K562 (cell line): ENCODE measurements at regions not wholly inside any gene's neighbourhood (a gene's known extent, or its start where the extent isn't known, plus 50 kb on each side); places are given as distances from the start of the nearest gene placed in this dataset.

ENCODE experiments used
- ATAC-seq: fragments of 200-7000 bp; cut with Tn5 transposase; 3 replicates; pipeline ENCODE4 v1.9.1; 2020; ENCODE audit warnings: moderate library complexity
- BruUV-seq: library from RNA; stranded (reverse); fragments of 400-500 nt; replicated peaks from 2 replicates; lab custom pipeline; 2021; lab: Mats Ljungman, UMichigan
- CTCF ChIA-PET: fragments of 300-600 bp; formaldehyde crosslinking; extraction: SDS; loops from one replicate; lab custom pipeline; 2021; ENCODE audit warnings: low intra/inter-chr PET ratio; lab: Yijun Ruan, JAX
- POLR2A ChIA-PET: fragments of 300-600, 350-650 bp; sonication (Branson Sonifier 250); formaldehyde crosslinking; extraction: SDS; loops from one replicate; lab custom pipeline; 2021; ENCODE audit warnings: antibody characterized with exemption, inconsistent platforms; lab: Yijun Ruan, JAX
- DNase-seq, 4 experiments: peaks; one replicate each; pipeline versions ENCODE4 v3.0.0 to v3.0.0-alpha.2; 2011 to 2018; ENCODE audit warnings: low spot score in 3 of 4, mixed read lengths in 3 of 4; ENCODE audit errors: extremely low read depth in 1 of 4
- FAIRE-seq: peaks from 2 replicates; lab custom pipeline; 2011; peaks lifted over from hg19 to GRCh38; lab: Jason Lieb, UNC
- H2AFZ ChIP-seq: 2 replicates; pipeline ENCODE4 v1.6.0; 2011; ENCODE audit warnings: low read depth, low read length, control low read depth, inconsistent platforms
- H3K27ac ChIP-seq: fragments of 200-600 bp; 3 replicates; pipeline ENCODE4 v1.8.0; 2011; ENCODE audit warnings: low read depth, mild to moderate bottlenecking, control low read depth, inconsistent platforms, low read length, moderate library complexity, mixed read lengths; ENCODE audit errors: extremely low read depth
- H3K27me3 ChIP-seq, 2 experiments: fragments of 300-600 bp in 1 of 2; 2 replicates in 1 of 2; 3 replicates in 1 of 2; pipeline versions ENCODE4 v1.6.0 to v1.8.0; 2011; ENCODE audit warnings: inconsistent platforms in 2 of 2, low read length in 2 of 2, mild to moderate bottlenecking in 1 of 2, mixed read lengths in 1 of 2, moderate library complexity in 1 of 2; ENCODE audit not compliant: control insufficient read depth in 2 of 2, insufficient read depth in 2 of 2
- H3K36me3 ChIP-seq: fragments of 300-600 bp; 3 replicates; pipeline ENCODE4 v1.8.0; 2011; ENCODE audit warnings: mild to moderate bottlenecking, low read length, inconsistent platforms; ENCODE audit not compliant: control insufficient read depth, insufficient read depth
- H3K4me1 ChIP-seq, 2 experiments: fragments of 200-600 bp in 1 of 2; replicated peaks in 1 of 2; 2 replicates in 1 of 2; 3 replicates in 1 of 2; pipeline versions ENCODE4 v1.5.1 to v1.8.0; 2011; ENCODE audit warnings: inconsistent platforms in 2 of 2, low read length in 2 of 2, mild to moderate bottlenecking in 1 of 2, mixed read lengths in 1 of 2, moderate library complexity in 1 of 2; ENCODE audit not compliant: control insufficient read depth in 2 of 2, insufficient read depth in 2 of 2
- H3K4me2 ChIP-seq: 2 replicates; pipeline ENCODE4 v1.6.1; 2011; ENCODE audit warnings: low read length, control low read depth, inconsistent platforms, mixed read lengths; ENCODE audit not compliant: insufficient read depth
- H3K4me3 ChIP-seq: fragments of 200-600 bp; sonication (generic), shearing (Covaris generic); 2 replicates; pipeline ENCODE4 v1.5.1; 2016; ENCODE audit warnings: control low read depth, inconsistent platforms
- H3K79me2 ChIP-seq: fragments of 200-600 bp; 3 replicates; pipeline ENCODE4 v1.8.0; 2011; ENCODE audit warnings: low read length, inconsistent platforms; ENCODE audit not compliant: control insufficient read depth, insufficient read depth
- H3K9ac ChIP-seq, 2 experiments: 2 replicates each; pipeline versions ENCODE4 v1.6.0 to v1.6.1; 2011; ENCODE audit warnings: low read depth in 2 of 2, low read length in 2 of 2, control low read depth in 1 of 2, inconsistent platforms in 1 of 2, mild to moderate bottlenecking in 1 of 2, mixed read lengths in 1 of 2; ENCODE audit not compliant: insufficient read depth in 1 of 2
- H3K9me1 ChIP-seq: one replicate; pipeline ENCODE4 v1.6.0; 2011; ENCODE audit warnings: inconsistent platforms, mild to moderate bottlenecking, low read length, moderate library complexity; ENCODE audit not compliant: control insufficient read depth, insufficient read depth
- H3K9me3 ChIP-seq: replicated peaks from 2 replicates; pipeline ENCODE4 v1.5.1; 2011; ENCODE audit warnings: low read depth, low read length, inconsistent platforms; ENCODE audit not compliant: control insufficient read depth, insufficient read depth
- H4K20me1 ChIP-seq: replicated peaks from 2 replicates; pipeline ENCODE4 v1.6.1; 2011; ENCODE audit warnings: low read length, inconsistent platforms, mixed read lengths; ENCODE audit not compliant: control insufficient read depth, insufficient read depth
- ATF6 ChIP-seq: sonication (generic); formaldehyde crosslinking; IDR thresholded peaks from 2 replicates; pipeline ENCODE4 v1.4.0; 2020; ENCODE audit warnings: mild to moderate bottlenecking, missing genetic modification reagents
- E2F1 ChIP-seq: sonication (generic); formaldehyde crosslinking; IDR thresholded peaks from 2 replicates; pipeline ENCODE4 v1.8.1; 2023; ENCODE audit warnings: mild to moderate bottlenecking, missing genetic modification reagents, moderate library complexity
- RBBP5 ChIP-seq: fragments of 200-600 bp; sonication (generic); IDR thresholded peaks from 2 replicates; pipeline ENCODE4 v1.6.1; 2012; ENCODE audit warnings: borderline replicate concordance, mild to moderate bottlenecking, low read length, control low read depth, inconsistent platforms; ENCODE audit not compliant: insufficient read depth, poor library complexity, severe bottlenecking
- ZBTB17 ChIP-seq: fragments of 450-650 bp; formaldehyde crosslinking; IDR thresholded peaks from 2 replicates; pipeline ENCODE4 v1.4.0; 2020; ENCODE audit warnings: mild to moderate bottlenecking
- ZNF134 ChIP-seq: fragments of 250-450 bp; sonication (Bioruptor Pico); conservative IDR thresholded peaks from 2 replicates; pipeline ENCODE4 v1.4.0; 2020
- ZNF316 ChIP-seq: fragments of 450-650 bp; IDR thresholded peaks from 2 replicates; pipeline ENCODE4 v1.6.1; 2016
- ZNF444 ChIP-seq: fragments of 250-450 bp; sonication (Bioruptor Pico); IDR thresholded peaks from 2 replicates; pipeline ENCODE4 v1.4.0; 2020; ENCODE audit warnings: mild to moderate bottlenecking, moderate library complexity
- WGBS: fragments of 100-300 bp; shearing (Covaris generic); methylation state at CpG from one replicate; pipeline ENCODE4 v1.1.6; 2016; ENCODE audit warnings: low coverage, mixed read lengths; ENCODE audit not compliant: insufficient coverage; ENCODE audit errors: missing lambda C conversion rate; 5-methylcytosine and 5-hydroxymethylcytosine counted together
- in situ Hi-C: fragments of 300-500 bp; cut with MboI; formaldehyde crosslinking; loops from 4 replicates; pipeline ENCODE4 v1.15.0; 2018; ENCODE audit warnings: inconsistent platforms, mixed read lengths
- intact Hi-C: fragments of 100-400 bp; cut with micrococcal nuclease; formaldehyde crosslinking; loops from 2 replicates; pipeline ENCODE4 v1.14.2; 2022

- Histone ChIP-seq H4K20me1 (no peaks in the 10 kb centered on the region), H3K9ac (no peak overlapping the region), H3K4me3 (no peak overlapping the region), H3K4me1 (no peaks in the 10 kb centered on the region), H3K4me2 (no peak overlapping the region), H3K79me2 (no peaks in the 10 kb centered on the region), H3K27ac (no peak overlapping the region), H3K27me3 (no peaks in the 10 kb centered on the region), H3K36me3 (no peaks in the 10 kb centered on the region), H3K9me3 (no peaks in the 10 kb centered on the region), H3K9me1 (no peaks in the 10 kb centered on the region), H2AFZ (no peak overlapping the region)
- FAIRE-seq (no peak), ATAC-seq (no peak), DNase-seq (no peak)
- in situ Hi-C loops = no loop called here
- 0% methylated on average over 2 of the region's 2 CpGs for WGBS
- POLR2A ChIA-PET = no interaction called here
- intact Hi-C loops = no loop called here
- CTCF ChIA-PET = no interaction called here
- TF ChIP-seq ZNF134 (CRISPR knock-in tag) = no peak
- TF ChIP-seq RBBP5 = no peak
- TF ChIP-seq ZNF316 = no peak
- TF ChIP-seq ATF6 (CRISPR knock-in tag) = no peak
- no peak for TF ChIP-seq E2F1 (CRISPR knock-in tag)
- TF ChIP-seq ZNF444 (CRISPR knock-in tag) = no peak
- TF ChIP-seq ZBTB17 (CRISPR knock-in tag) = no peak
- BruUV-seq = no TSS peak
Observed at GRCh38 chr4:44928785-44929184, 202.4 kb upstream of the GNPDA2 start.
